NCI-H2171 treated with DMSO at 0.1 percent for 48 hours (cell line): ENCODE measurements at regions not wholly inside any gene's neighbourhood (a gene's known extent, or its start where the extent isn't known, plus 50 kb on each side); places are given as distances from the start of the nearest gene placed in this dataset.
"Not testable (repeated sequence)": the region's sequence is repeated elsewhere in the genome, so short reads cannot be mapped to it uniquely, and the experiment has no call there.

Experiments used
- DNase-seq: peaks from one replicate; lab custom pipeline; 2025; lab: John Stamatoyannopoulos, UW

DNA sequence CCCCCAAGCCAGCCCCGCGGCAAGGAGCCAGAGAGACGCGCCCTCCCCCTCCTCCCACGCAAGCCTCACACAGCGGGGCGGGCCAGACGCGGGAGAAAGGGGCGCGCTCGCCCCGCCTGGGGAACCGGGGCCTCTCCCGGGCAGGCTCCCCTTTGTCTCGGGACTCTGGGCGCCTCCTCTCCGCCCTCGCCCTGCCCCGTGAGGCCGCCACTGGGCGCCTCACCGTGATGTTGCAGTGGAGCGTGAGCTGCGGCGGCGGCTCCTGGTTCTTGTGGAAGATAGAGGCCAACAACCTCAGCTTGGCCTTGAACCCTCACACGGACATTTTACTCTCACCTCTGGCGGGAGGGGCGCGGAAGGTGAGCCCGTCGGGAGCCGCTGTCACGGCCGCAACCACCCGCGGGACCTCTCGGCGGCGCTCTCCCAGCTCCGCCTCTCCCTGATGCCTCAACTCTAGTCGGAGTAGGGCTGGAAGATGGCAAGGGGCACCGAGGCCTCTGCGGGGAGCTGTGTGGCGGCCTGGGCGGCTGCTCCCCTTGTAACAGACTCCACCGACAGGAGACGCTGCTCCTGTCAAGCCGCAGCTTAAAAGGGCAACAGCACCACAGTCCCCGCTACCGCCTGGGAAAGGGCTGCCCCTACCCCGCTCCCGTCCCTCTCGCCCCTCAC lies 179.2 kb upstream of the ZSCAN2 start:
- DNase-seq, result not testable (repeated sequence)

DNA sequence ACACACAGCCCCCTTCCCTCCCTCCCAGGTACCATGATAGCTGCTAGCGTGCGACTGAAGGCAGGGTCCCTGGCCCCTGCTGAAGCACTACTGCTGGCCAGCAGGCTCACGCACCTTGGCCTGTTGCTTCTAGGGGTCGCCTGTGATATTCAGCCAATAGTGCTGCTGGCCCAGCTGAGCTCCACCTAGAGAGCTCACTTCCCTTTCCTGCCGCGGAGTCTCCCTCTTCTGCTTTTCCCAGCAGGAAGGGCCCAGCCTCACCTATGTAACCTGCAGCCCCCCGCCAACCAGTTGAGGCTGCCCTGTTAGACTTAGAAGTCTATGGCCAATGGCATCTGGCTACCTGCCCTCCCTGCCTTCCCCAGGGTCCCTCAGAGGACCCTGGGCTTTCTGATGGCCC lies 175.5 kb upstream of the ZSCAN2 start:
- DNase-seq, result not testable (repeated sequence)

DNA sequence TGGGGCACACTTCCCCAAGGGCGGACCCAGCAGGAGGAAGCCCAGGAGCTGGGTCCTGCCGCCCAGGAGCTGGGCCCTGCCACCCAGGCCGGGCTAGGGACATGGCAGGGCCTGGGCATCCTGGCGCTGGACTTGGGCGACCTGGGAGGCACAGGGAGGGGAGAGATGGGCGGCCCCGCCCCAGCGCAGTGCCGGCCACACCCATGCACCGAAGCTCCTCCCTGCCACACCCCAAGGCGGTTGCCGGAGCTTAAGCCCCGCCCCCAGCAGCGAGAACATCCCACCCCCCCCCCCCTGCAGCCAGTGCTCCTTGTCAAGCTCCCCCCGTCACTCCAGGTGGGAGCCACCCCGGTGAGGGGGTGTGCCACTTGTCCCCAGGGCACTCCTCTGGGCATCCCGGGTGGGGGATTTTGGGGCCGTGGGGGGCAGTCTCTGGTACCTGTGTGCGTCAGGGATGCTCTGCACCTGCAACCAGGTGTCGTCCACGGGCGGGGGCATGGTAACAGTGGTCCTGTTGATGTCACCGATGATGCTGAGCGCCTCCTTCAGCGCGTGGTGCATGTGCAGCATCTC lies 127.4 kb upstream of the ZSCAN2 start:
- not testable (repeated sequence) for DNase-seq

DNA sequence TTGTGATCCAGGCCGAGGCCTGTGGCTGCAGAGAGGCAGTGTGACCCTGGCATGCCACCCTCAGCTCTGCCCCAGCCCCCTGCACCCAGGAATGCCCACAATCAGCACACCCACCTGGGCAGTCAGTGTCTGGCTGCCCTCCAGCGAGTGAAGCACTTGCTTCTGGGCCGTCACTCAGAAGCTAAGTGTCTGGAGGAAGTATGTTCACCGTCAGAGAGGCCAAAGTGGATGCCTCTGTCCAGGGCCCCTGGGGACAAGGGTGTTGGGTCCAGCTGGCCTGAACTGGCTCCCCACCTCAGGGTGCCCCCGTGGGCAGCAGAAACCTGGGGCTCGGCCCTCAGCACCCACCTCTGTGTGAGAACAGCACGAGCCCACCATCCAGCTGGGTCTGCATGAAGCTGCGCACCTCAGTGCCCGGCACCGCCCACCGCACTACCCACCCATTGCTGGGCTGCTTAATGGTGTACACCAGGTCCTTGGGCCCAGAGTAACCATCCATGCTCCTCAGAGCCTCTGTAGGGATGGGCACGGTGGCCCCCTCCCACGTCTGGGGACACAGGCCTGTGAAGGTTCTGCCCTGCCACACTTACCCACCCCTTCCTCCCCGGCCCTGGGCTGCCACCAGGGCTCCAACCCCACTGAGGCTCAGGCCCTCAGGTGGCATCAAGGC lies 124.3 kb upstream of the ZSCAN2 start:
- not testable (repeated sequence) for DNase-seq

DNA sequence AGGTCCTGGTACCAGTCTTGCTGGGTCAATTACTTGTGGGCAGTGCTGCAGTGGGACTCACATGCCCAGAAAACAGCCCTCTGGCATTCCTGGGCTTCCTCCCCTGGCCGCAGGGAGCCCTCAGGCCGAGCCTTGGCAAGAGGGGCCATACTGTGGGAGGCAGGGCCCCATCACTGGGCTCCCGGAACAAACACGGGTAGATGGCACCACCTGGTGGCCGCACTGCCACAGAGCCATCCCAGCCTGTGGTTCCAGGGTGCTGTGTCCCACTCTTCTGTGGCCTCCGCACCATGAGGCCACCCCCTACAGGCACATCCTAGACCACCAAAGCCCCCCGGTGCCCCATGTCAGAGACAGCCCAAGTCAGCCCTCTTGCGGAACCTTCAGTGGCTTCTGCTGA lies 123.3 kb upstream of the ZSCAN2 start:
- DNase-seq, result not testable (repeated sequence)

DNA sequence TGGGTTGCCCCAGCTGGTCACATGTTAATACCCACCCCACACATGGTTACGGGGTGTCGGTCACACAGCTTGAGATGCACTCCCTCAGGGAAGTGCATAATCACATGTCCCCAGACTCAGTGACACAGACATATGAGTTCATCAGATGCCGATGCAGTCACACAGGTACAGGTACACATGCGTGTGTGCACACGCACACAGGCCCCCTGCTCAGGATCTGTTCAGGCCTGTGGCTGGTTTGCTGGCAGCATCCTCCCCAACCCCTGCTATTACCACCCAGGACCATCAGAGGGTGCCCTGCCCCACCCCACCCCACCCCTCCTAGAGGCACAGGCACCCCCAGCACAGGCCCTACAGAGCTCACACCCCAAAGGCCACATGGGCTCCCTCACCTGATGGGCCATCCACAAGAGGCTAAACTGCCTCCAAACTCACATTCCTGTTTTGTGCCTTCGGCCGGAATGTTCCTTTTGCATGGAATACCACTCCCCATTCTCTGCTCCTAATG lies 120.6 kb upstream of the ZSCAN2 start:
- DNase-seq, result not testable (repeated sequence)

DNA sequence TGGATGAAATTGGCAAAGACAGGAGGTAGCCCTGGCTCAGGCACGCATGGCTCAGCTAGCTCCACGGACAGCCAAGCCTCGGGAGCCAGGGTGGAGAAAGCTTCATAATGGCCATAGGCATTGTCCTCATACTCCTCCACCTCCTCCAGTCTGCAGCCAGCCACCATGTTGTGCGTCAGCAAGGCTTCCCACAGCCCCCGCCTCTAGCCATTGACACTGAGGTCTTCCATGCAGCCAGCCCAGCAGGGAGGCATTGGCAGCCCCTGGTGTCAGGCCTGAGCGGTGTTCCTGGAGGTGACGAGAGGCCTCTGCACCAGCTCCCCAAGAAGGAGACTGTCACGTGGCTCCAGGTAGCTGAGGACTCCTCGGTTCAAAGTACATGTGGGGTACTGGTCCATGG lies 117.0 kb upstream of the ZSCAN2 start:
- DNase-seq, result not testable (repeated sequence)

DNA sequence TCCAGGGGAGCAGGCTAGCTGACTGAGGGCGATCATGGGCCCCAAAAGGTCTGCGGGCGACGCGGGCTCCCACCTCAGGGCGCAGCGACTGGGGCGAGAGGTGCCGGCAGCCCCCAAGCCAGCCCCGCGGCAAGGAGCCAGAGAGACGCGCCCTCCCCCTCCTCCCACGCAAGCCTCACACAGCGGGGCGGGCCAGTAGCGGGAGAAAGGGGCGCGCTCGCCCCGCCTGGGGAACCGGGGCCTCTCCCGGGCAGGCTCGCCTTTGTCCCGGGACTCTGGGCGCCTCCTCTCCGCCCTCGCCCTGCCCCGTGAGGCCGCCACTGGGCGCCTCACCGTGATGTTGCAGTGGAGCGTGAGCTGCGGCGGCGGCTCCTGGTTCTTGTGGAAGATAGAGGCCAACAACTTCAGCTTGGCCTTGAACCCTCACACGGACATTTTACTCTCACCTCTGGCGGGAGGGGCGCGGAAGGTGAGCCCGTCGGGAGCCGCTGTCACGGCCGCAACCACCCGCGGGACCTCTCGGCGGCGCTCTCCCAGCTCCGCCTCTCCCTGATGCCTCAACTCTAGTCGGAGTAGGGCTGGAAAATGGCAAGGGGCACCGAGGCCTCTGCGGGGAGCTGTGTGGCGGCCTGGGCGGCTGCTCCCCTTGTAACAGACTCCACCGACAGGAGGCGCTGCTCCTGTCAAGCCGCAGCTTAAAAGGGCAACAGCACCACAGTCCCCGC lies 100.5 kb upstream of the ZSCAN2 start:
- DNase-seq, result not testable (repeated sequence)

DNA sequence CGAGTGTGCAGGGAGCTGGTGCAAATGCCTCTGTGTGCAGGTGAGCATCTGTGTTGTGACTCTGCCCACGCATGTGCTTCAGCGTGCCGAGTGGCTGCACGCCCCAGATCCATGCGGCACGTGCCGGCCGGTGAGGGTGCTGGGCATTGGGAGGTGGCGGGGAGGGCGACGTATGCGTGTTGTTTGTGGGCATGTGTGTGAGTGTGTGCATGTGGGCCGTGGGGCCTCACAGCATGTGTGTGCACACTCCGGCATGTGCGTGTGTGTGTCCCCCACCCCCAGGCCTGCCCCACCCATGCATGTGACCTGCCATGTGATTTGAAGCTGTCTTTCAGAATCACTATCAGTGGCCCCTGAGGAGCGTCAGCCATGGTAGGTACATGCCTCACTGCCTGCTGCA lies 97.7 kb upstream of the ZSCAN2 start:
- not testable (repeated sequence) for DNase-seq

DNA sequence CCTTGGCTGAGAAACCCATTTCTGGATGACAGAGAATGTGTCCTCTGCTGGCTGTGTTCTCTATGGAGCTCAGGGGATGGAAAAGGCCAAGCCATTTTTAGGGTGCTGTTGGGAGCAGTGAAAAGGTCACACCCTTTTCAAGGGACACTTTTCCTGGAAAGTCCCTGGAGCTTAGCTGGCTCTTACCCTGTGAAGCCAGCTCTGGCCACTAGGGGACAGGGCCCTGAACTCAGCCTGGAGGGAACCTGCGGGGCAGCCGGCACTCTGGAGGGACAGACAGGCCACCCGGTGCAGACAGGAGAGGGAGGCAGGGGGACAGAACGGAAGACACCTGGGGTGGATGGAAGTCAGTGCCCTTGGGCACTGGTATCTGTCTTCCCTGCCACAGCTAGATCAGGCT lies 95.3 kb upstream of the ZSCAN2 start:
- not testable (repeated sequence) for DNase-seq

DNA sequence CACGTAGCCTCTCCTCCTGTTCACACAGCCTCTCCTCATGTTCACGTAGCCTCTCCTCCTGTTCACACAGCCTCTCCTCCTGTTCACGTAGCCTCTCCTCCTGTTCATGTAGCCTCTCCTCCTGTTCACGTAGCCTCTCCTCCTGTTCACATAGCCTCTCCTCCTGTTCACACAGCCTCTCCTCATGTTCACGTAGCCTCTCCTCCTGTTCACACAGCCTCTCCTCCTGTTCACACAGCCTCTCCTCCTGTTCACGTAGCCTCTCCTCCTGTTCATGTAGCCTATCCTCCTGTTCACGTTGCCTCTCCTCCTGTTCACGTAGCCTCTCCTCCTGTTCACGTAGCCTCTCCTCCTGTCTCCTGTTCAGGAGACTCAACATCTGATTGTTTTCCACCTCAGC lies 88.5 kb upstream of the ZSCAN2 start:
- not testable (repeated sequence) for DNase-seq

DNA sequence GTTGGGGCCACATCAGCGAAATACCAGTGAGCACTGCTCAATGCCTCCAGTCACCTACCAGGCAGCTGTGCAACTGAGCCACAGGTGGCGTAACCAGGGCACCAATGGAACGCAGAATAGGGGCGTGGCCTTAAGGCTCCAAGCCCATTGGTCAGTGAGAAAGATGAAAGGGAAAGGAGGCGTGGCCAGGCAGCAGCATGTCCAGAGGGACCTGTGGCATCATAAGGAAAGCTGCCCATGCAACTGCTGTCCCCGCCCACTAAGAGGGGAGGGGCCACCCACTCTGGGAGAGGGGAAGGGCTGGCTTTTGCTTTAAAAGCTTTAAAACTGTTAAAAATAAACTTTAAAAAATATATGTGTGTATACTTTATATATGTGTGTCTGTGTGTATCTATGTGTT lies 84.0 kb upstream of the ZSCAN2 start:
- not testable (repeated sequence) for DNase-seq

DNA sequence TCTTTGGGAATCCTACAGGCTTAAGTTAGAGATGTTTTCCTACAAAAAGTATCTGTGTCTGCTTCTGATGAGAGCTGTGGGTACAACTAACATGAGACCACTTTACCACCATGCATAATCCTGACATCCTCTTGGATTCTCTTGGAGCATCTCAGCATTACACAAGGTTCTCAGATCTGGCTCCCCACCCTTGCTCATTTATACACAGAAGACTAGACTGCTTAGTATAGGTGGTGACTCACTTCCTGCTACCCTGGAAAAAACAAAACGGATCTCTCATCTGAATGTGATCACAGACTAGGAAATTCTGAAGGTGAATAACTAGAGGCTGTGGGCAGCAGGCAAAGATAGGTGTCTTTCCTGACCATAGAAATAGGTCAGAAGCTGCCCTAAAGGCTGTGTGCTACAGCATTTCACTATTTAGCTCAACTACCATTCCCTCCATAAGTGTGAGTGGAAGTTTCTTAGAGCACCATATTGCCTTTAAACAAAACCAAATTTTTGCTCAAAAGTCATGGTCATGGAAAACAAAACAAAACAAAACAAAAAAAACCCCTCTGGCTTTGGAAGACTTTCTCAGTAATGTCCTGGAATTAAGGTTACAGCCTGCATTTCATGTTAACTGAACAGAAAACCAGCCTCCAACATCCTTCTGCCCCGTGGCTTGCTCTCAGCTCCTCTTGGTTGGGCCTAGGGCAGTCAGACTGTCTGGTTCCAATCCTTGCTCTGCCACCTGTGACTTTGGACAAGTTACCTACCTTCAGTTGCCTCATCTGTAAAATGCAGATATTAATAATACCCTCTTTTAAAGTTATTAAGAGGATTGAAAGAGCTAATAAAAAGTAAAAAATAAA lies 75.1 kb upstream of the ZSCAN2 start:
- DNase-seq, result not testable (repeated sequence)

DNA sequence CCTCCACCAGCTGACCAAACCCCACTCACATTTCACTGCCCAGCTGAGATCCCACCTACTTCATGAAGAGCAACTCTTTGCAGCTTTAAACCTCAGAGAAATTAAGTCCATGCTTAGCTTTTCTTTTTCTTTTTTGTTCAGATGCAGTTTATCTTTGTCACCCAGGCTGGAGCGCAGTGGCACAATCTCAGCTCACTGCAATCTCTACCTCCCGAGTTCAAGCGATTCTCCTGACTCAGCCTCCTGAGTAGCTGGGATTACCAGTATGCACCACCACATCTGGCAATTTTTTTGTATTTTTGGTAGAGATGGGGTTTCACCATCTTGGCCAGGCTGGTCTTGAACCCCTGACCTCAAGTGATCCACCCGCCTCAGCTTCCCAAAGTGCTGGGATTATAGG lies 70.1 kb upstream of the ZSCAN2 start:
- not testable (repeated sequence) for DNase-seq

DNA sequence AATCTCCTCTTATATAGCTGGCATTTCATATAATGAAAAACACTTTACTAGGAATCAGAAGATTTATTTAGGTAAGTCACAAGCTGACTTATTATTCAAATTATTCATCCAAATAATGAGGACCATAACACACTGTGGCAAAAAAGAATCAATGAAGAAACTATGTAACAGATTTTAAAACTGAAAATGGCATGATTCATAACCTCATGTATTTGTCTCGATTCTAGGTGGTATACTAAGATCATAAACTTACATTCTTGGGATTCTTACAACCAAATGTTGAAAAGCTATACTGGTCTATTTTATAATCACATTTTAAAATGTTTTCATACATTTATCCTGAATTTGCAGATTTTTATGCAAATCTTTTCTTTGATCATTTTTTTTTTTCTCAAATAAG lies 69.6 kb upstream of the ZSCAN2 start:
- DNase-seq, result not testable (repeated sequence)

DNA sequence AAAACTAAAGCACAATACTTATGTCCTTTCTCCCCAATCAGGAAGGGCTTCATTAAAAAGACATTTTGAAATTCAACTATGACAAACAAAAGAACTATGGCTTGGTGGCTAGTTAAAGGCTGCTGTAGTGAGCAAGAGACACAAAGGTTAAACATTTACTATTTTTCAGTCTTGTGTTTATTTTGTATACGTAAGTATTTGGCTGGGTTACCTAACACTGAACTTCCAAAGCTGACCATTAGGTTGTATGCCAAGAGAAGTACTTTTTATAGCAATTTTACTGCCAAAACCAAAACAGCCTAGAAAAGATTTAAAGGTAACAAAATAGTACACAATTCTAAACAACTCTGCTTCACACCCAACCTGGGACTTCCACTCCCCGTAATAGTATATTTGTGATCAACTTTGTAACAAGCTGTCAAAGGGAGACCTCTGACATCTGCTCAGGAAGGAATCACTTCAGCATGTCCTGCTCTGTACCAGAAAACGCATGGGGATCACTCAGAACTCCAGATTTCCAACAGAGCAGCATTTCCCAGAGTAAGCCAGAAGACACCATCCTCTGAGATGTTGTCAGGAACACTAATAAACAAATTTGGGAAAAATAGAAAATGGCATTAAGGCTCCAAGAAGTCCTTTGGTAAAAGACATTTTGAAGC lies 69.0 kb upstream of the ZSCAN2 start:
- not testable (repeated sequence) for DNase-seq

DNA sequence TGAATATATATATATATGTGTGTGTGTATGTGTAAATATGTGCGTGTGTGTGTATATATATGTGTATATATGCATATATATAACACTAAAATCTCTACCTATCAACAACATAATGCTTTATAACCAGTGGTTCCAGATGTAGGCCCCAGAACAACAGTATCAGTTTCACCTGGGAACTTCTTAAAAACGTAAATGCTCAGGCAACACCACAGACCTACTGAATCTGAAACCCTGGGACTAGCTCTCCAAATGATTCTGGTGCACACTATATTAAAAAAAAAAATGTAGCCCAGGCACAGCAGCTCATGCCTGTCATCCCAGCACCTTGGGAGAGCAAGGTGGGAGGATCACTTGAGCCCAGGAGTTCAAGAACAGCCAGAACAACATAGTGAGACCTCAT lies 67.1 kb upstream of the ZSCAN2 start:
- not testable (repeated sequence) for DNase-seq

DNA sequence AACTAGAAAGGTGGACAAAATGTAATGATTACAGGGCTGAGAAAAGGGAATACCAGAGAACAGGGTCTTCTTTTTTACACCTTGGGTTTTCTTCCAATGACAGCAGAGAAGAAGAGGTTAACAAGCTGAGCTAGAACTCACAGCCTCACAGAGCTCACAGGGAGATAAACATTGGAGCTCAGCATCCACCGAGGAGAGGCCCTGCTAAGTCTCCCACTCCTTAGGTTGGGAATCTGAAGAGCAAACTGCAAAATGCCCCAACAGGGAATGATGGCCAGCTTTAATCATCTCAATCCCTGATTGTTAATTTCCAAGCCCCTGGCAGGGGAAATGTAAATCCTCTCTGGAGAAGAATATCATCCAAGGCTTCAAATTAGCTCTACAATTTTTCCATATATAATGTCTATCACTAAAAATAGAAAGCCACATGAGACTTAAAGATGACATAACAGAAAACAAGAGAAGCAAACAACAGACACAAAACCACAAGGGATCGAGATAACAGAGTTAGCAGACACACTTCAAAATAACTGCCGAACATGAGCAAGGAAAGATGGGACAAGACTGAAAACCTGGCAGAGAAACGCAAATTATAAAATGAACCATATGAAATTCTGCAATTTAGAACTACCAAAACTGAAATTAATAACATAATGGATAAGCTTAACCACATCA lies 66.1 kb upstream of the ZSCAN2 start:
- DNase-seq, result not testable (repeated sequence)

DNA sequence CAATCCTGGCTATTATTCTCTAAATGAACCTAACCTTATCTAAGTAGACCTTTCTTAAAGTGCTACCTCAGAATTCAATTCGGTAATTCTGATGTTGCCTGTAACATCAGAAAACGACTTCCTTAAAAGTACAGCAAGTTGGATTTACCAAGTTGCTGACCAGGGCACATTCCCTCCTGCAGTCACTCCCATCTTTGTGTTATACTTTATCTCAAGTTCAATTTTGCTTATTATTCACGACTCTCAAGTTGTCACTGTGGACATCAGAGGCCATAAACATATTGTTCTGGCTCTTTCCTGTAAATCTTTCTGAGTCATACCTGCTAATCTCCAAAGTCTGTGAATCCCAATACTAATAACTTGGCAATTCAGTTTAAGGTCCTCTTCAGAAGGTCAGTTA lies 64.6 kb upstream of the ZSCAN2 start:
- DNase-seq, result not testable (repeated sequence)

DNA sequence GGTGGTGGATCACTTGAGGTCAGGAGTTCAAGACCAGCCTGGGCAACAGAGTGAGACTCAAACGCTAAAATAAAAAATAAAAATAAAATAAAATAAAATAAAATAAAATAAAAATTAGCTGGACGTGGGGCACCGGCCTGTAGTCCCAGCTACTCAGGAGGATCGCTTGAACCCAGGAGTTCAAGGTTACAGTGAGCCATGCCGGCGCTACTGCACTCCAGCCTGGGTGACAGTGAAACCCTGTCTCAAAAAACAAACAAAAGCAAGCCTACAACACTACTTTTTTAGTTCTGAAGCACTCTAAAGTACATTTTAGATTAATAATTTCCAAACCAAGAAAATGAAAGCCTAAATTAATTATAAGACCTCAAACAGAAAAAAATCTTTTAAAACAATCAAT lies 56.2 kb upstream of the ZSCAN2 start:
- not testable (repeated sequence) for DNase-seq
